Fibroblast of lung (primary cell): ENCODE measurements at regions not wholly inside any gene's neighbourhood (a gene's known extent, or its start where the extent isn't known, plus 50 kb on each side); places are given as distances from the start of the nearest gene placed in this dataset.

Experiments used
- DNase-seq, 2 donors: peaks; one replicate each; pipeline versions ENCODE4 v3.0.0 to v3.0.0-alpha.2; 2010; ENCODE audit warnings: low read depth in 2 of 2
- H2AFZ ChIP-seq: 2 replicates; pipeline ENCODE4 v1.5.1; 2012; ENCODE audit warnings: low read length, control low read depth, inconsistent platforms
- H3K27ac ChIP-seq: 2 replicates; pipeline ENCODE4 v1.5.1; 2011; ENCODE audit warnings: low read length, control low read depth; ENCODE audit not compliant: insufficient read depth
- H3K27me3 ChIP-seq: 2 replicates; pipeline ENCODE4 v1.5.1; 2011; ENCODE audit warnings: mild to moderate bottlenecking, low read length; ENCODE audit not compliant: control insufficient read depth, insufficient read depth
- H3K36me3 ChIP-seq: 2 replicates; pipeline ENCODE4 v1.5.1; 2011; ENCODE audit warnings: low read length; ENCODE audit not compliant: control insufficient read depth, insufficient read depth
- H3K4me1 ChIP-seq: 2 replicates; pipeline ENCODE4 v1.5.1; 2011; ENCODE audit warnings: low read length; ENCODE audit not compliant: control insufficient read depth, insufficient read depth; ENCODE audit errors: extremely low read depth
- H3K4me2 ChIP-seq: 2 replicates; pipeline ENCODE4 v1.5.1; 2011; ENCODE audit warnings: low read length, control low read depth; ENCODE audit not compliant: insufficient read depth; ENCODE audit errors: extremely low read depth
- H3K4me3 ChIP-seq, 4 experiments: fragments of 200-600 bp in 1 of 4; sonication (generic) in 1 of 4; replicated peaks in 1 of 4; 2 replicates each; pipeline ENCODE4 v1.5.1; 2011 to 2016; ENCODE audit warnings: low read length in 4 of 4, low read depth in 3 of 4, mild to moderate bottlenecking in 3 of 4, control low read depth in 2 of 4, inconsistent platforms in 1 of 4, mixed read lengths in 1 of 4; ENCODE audit not compliant: insufficient read depth in 1 of 4; ENCODE audit errors: control extremely low read depth in 1 of 4
- H3K79me2 ChIP-seq: 2 replicates; pipeline ENCODE4 v1.5.1; 2012; ENCODE audit warnings: mild to moderate bottlenecking, low read length, inconsistent platforms; ENCODE audit not compliant: control insufficient read depth, insufficient read depth
- H3K9ac ChIP-seq: 2 replicates; pipeline ENCODE4 v1.5.1; 2011; ENCODE audit warnings: mild to moderate bottlenecking, low read length, control low read depth; ENCODE audit not compliant: insufficient read depth
- H3K9me3 ChIP-seq: 2 replicates; pipeline ENCODE4 v1.5.1; 2012; ENCODE audit warnings: low read depth, low read length; ENCODE audit not compliant: control insufficient read depth, insufficient read depth
- H4K20me1 ChIP-seq: 2 replicates; pipeline ENCODE4 v1.5.1; 2011; ENCODE audit warnings: low read length; ENCODE audit not compliant: control insufficient read depth, insufficient read depth; ENCODE audit errors: extremely low read depth
- CTCF ChIP-seq, 2 donors: IDR thresholded peaks in 1 of 2; conservative IDR thresholded peaks in 1 of 2; 1 replicate in 1 of 2; 2 replicates in 1 of 2; pipeline ENCODE4 v1.5.1; 2011 to 2012; ENCODE audit warnings: low read length in 2 of 2, control low read depth in 1 of 2, inconsistent platforms in 1 of 2, low read depth in 1 of 2, mild to moderate bottlenecking in 1 of 2
- EZH2 ChIP-seq: IDR thresholded peaks from 2 replicates; pipeline ENCODE4 v1.5.1; 2012; ENCODE audit warnings: low read length, control low read depth, mild to moderate bottlenecking; ENCODE audit errors: missing control alignments

GRCh38 chr7:37555528-37555927 lies 106.9 kb upstream of the ELMO1 start:
- Histone ChIP-seq H3K9me3 (no peaks in the 10 kb centered on the region), H3K27ac (no peak overlapping the region), H3K79me2 (no peaks in the 10 kb centered on the region), H2AFZ (no peak overlapping the region), H3K4me1 (no peaks in the 10 kb centered on the region), H3K27me3 (no peaks in the 10 kb centered on the region), H4K20me1 (no peaks in the 10 kb centered on the region), H3K9ac (no peak overlapping the region), H3K36me3 (no peaks in the 10 kb centered on the region), H3K4me2 (no peak overlapping the region), H3K4me3 (no peak overlapping the region)
- no peak for DNase-seq
- TF ChIP-seq CTCF (conservative IDR thresholded peaks at IDR 0.05 in 1 of 2, IDR thresholded peaks at IDR 0.05 in 1 of 2; ENCODE audit: low read depth in 1 of 2, low read length in 2 of 2) (no peak), EZH2 (no peak)

DNA sequence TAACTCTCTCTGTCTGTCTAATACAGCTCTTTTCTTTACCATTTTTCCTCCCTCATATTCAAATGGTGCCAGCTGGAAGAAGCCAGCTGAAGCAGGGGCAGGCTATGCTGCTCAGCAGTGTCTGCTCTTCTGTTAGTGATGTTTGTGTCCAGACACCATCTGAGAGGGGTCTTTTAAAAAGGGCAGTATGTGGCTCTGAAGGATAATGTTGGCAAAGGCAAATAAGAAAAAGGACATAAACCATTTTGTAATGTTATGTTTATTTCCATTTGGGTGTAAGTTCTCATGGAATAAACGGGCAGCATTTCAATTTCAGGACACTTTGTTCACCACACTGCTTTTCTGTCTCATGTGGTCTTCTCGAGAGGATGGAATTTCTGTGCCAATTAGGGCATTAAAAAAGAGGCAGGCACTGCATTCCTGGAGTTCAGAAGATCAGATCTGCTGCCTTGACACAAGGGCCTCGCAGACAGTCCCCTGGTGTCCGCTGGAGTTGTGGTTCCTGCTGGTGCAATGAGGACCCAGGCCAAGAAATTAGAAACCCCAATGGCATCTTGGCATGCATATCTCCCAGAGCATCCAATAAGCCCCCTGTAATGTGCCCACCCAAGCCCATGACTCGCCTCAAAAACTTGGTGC lies 109.0 kb upstream of the ELMO1 start:
- no peak overlapping the region for H3K27ac ChIP-seq
- TF ChIP-seq CTCF (conservative IDR thresholded peaks at IDR 0.05 in 1 of 2, IDR thresholded peaks at IDR 0.05 in 1 of 2; ENCODE audit: low read depth in 1 of 2, low read length in 2 of 2) (no peak), EZH2 (no peak)
- no peak overlapping the region for H3K9ac ChIP-seq
- no peaks in the 10 kb centered on the region for H3K9me3 ChIP-seq
- H3K79me2 ChIP-seq = no peaks in the 10 kb centered on the region
- no peaks in the 10 kb centered on the region for H3K27me3 ChIP-seq
- no peak for DNase-seq
- no peak overlapping the region for H3K4me3 ChIP-seq
- H3K36me3 ChIP-seq = no peaks in the 10 kb centered on the region
- no peaks in the 10 kb centered on the region for H4K20me1 ChIP-seq
- H3K4me2 ChIP-seq = no peak overlapping the region
- no peaks in the 10 kb centered on the region for H3K4me1 ChIP-seq
- no peak overlapping the region for H2AFZ ChIP-seq

DNA sequence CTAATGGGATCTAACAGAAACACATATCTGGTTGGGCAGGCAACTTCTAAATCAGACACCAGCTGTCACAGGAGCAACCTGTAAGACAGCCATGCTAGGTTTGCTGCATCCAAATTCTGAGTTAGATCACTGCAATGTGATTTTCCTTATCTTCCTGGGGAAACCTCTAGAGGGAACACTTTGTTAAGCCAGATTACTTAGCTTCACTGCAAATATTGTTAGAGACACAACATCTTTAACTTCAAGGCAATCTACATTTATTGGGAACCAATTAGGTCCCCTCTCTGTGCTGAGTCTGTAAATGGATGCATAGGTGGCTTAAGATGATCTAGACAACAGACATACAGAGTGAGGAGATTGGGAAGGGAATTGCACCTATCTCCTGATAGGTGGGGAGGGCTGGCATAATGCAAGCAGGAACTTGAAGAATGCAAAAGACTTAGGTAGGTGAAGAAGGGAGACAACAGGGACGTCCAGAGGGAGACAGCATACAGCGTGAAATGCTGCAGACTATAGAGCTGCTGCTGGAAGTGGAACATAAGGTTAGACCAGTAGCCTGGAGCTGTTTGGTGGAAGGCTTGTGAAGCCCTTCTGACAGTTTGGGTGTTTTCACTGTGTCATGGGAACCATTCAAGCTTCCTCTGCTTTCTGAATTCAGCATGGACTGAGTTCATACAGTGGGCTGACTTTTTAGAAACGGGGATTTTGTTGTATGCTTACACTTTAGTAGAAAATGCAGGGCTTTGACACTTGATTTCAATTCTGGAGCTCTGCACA lies 109.8 kb upstream of the ELMO1 start:
- Histone ChIP-seq H4K20me1 (no peaks in the 10 kb centered on the region), H3K36me3 (no peaks in the 10 kb centered on the region), H3K4me3 (no peak overlapping the region), H3K9me3 (no peaks in the 10 kb centered on the region), H2AFZ (no peak overlapping the region), H3K4me2 (no peak overlapping the region), H3K4me1 (no peaks in the 10 kb centered on the region), H3K27me3 (no peaks in the 10 kb centered on the region), H3K27ac (no peak overlapping the region), H3K79me2 (no peaks in the 10 kb centered on the region), H3K9ac (no peak overlapping the region)
- no peak for DNase-seq
- TF ChIP-seq CTCF (conservative IDR thresholded peaks at IDR 0.05 in 1 of 2, IDR thresholded peaks at IDR 0.05 in 1 of 2; ENCODE audit: low read depth in 1 of 2, low read length in 2 of 2) (no peak), EZH2 (no peak)
